ENCODE measurements at regions not wholly inside any gene's neighbourhood (a gene's known extent, or its start where the extent isn't known, plus 50 kb on each side); places are given as distances from the start of the nearest gene placed in this dataset.
A peak's percentile ranks its signal among the peaks of the same experiment; 100 is the strongest.
"Not testable (repeated sequence)": the region's sequence is repeated elsewhere in the genome, so short reads cannot be mapped to it uniquely, and the experiment has no call there.

GRCh38 chr2:191476901-191477300 lies 201.0 kb upstream of the NABP1 start:
- DNase-seq (ENCODE audit: low read depth) = no peak

GRCh38 chr2:191478799-191479679 lies 198.9 kb upstream of the NABP1 start:
- no peak for DNase-seq (ENCODE audit: low read depth)

- DNase-seq (ENCODE audit: low read depth) = no peak
Measured at GRCh38 chr2:191479680-191480023, 198.3 kb upstream of the NABP1 start.

- no peak for DNase-seq (ENCODE audit: low read depth)
Measured at GRCh38 chr2:191481305-191482070, 196.4 kb upstream of the NABP1 start.

GRCh38 chr2:191483117-191483516 lies 194.8 kb upstream of the NABP1 start:
- no peak for DNase-seq (ENCODE audit: low read depth)

- peak; percentile 45 for DNase-seq (ENCODE audit: low read depth)
Measured at GRCh38 chr2:191486584-191487320, 191.2 kb upstream of the NABP1 start.

GRCh38 chr2:191488135-191488534 lies 189.8 kb upstream of the NABP1 start:
- no peak for DNase-seq (ENCODE audit: low read depth)

GRCh38 chr2:191489177-191489576 lies 188.8 kb upstream of the NABP1 start:
- no peak for DNase-seq (ENCODE audit: low read depth)

GRCh38 chr2:191496838-191497237 lies 181.1 kb upstream of the NABP1 start:
- no peak for DNase-seq (ENCODE audit: low read depth)

- no peak for DNase-seq (ENCODE audit: low read depth)
Measured at GRCh38 chr2:191497822-191498221, 180.1 kb upstream of the NABP1 start.

GRCh38 chr2:191499050-191499449 lies 178.9 kb upstream of the NABP1 start:
- no peak for DNase-seq (ENCODE audit: low read depth)

- DNase-seq (ENCODE audit: low read depth) = no peak
Measured at GRCh38 chr2:191499874-191500565, 177.9 kb upstream of the NABP1 start.

- no peak for DNase-seq (ENCODE audit: low read depth)
Measured at GRCh38 chr2:191500566-191500883, 177.4 kb upstream of the NABP1 start.

GRCh38 chr2:191500884-191501560 lies 176.9 kb upstream of the NABP1 start:
- no peak for DNase-seq (ENCODE audit: low read depth)

- DNase-seq (ENCODE audit: low read depth) = no peak
Measured at GRCh38 chr2:191501561-191502168, 176.3 kb upstream of the NABP1 start.

GRCh38 chr2:191506515-191506914 lies 171.4 kb upstream of the NABP1 start:
- no peak for DNase-seq (ENCODE audit: low read depth)

GRCh38 chr2:191507252-191507853 lies 170.6 kb upstream of the NABP1 start:
- DNase-seq (ENCODE audit: low read depth) = not testable (repeated sequence)

GRCh38 chr2:191508738-191509137 lies 169.2 kb upstream of the NABP1 start:
- no peak for DNase-seq (ENCODE audit: low read depth)

- DNase-seq (ENCODE audit: low read depth) = no peak
Measured at GRCh38 chr2:191512216-191512835, 165.6 kb upstream of the NABP1 start.

- no peak for DNase-seq (ENCODE audit: low read depth)
Measured at GRCh38 chr2:191512874-191513273, 165.1 kb upstream of the NABP1 start.
